Left lung (tissue), 4 donors: ENCODE measurements at regions not wholly inside any gene's neighbourhood (a gene's known extent, or its start where the extent isn't known, plus 50 kb on each side); places are given as distances from the start of the nearest gene placed in this dataset.

ENCODE experiments used
- ATAC-seq: fragments of 200-7000 bp; cut with Tn5 transposase; one replicate; pipeline ENCODE4 v1.9.1; 2020; ENCODE audit warnings: moderate library complexity
- DNase-seq, 4 donors: peaks; one replicate each; pipeline ENCODE4 v3.0.0-alpha.2; 2013 to 2020
- H3K27ac ChIP-seq, 2 donors: fragments of 200-600 bp; sonication (generic) in 1 of 2; one replicate each; pipeline versions ENCODE4 v1.5.0 to v1.8.0; 2020 to 2021
- H3K27me3 ChIP-seq, 2 donors: fragments of 200-600 bp; sonication (generic) in 1 of 2; one replicate each; pipeline versions ENCODE4 v1.5.0 to v1.8.0; 2020 to 2021
- H3K36me3 ChIP-seq, 2 donors: fragments of 200-600 bp; sonication (generic) in 1 of 2; one replicate each; pipeline versions ENCODE4 v1.5.0 to v1.8.0; 2020 to 2021
- H3K4me1 ChIP-seq, 2 donors: fragments of 200-600 bp; one replicate each; pipeline ENCODE4 v1.8.0; 2021
- H3K4me3 ChIP-seq, 2 donors: fragments of 200-600 bp; sonication (generic) in 1 of 2; one replicate each; pipeline versions ENCODE4 v1.5.0 to v1.8.0; 2020 to 2021; ENCODE audit warnings: mild to moderate bottlenecking in 1 of 2
- H3K9me3 ChIP-seq, 2 donors: fragments of 200-600 bp; sonication (generic) in 1 of 2; one replicate each; pipeline versions ENCODE4 v1.5.0 to v1.8.0; 2020 to 2021
- intact Hi-C, 2 donors: fragments of 100-400 bp; cut with DNase I; formaldehyde crosslinking; loops; one replicate each; pipeline versions ENCODE4 v1.11.2 to v1.14.2; 2022
- TF ChIP-seq, protein P1 (sequence below), 2 donors: fragments of 200-600 bp; sonication (generic) in 1 of 2; IDR thresholded peaks; one replicate each; pipeline versions ENCODE4 v1.5.0 to v1.8.0; 2021; ENCODE audit warnings: antibody characterized with exemption in 2 of 2
- donor health status: DM: no; HTN: yes; CAD: no.
- donor health status: DM: no; HTN: no; CAD: no.

DNA sequence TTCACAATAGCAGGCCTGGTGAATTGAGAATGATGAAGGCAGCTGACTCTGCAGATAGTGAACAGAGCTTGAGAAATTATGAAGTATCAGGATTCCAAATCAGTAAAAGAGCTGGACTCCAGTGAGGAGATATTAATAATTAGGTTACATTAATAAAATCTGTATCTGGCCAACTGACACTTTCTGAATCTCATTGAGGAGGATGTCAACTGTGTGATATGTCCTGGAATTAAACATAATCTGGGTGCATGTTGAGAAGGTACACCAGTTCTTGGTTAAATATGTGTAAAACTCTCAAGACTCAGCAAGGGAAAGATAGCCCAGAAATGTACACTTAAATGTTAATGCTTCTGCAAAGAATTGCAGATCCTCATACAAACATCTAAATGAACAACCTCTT is 177.8 kb upstream of the SFRP2 start:
- no peak for ATAC-seq
- TF ChIP-seq, protein P1, sequence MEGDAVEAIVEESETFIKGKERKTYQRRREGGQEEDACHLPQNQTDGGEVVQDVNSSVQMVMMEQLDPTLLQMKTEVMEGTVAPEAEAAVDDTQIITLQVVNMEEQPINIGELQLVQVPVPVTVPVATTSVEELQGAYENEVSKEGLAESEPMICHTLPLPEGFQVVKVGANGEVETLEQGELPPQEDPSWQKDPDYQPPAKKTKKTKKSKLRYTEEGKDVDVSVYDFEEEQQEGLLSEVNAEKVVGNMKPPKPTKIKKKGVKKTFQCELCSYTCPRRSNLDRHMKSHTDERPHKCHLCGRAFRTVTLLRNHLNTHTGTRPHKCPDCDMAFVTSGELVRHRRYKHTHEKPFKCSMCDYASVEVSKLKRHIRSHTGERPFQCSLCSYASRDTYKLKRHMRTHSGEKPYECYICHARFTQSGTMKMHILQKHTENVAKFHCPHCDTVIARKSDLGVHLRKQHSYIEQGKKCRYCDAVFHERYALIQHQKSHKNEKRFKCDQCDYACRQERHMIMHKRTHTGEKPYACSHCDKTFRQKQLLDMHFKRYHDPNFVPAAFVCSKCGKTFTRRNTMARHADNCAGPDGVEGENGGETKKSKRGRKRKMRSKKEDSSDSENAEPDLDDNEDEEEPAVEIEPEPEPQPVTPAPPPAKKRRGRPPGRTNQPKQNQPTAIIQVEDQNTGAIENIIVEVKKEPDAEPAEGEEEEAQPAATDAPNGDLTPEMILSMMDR (IDR thresholded peaks at IDR 0.05): no peak
- intact Hi-C loops: no loop called here
- no peak overlapping the region for H3K4me3 ChIP-seq
- DNase-seq: no peak
- H3K9me3 ChIP-seq: no peaks in the 10 kb centered on the region
- H3K27me3 ChIP-seq: no peaks in the 10 kb centered on the region
- no peaks in the 10 kb centered on the region for H3K36me3 ChIP-seq
- H3K4me1 ChIP-seq: no peaks in the 10 kb centered on the region
- no peak overlapping the region for H3K27ac ChIP-seq

DNA sequence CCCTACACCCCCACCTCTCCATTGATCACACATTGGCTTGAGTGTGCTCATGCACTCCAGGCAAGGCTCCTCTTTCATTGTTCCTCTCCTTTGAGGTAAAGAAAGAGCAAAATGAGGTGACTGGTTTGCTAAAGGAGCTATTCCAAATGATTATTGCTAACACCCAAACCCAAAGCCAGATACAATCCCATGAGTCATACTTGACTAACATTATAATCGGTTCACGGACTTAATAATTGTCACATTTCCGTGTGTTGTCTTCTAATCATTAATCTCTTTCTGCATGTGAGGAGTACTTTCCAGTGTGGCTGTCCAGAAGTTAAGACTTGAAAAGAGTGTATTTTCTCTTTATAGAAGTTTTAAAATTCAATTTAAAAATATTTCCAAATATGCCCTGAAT is 174.3 kb upstream of the SFRP2 start:
- Histone ChIP-seq H3K36me3 (no peaks in the 10 kb centered on the region), H3K4me1 (no peaks in the 10 kb centered on the region), H3K9me3 (no peaks in the 10 kb centered on the region), H3K27me3 (no peaks in the 10 kb centered on the region), H3K4me3 (no peak overlapping the region), H3K27ac (no peak overlapping the region)
- TF ChIP-seq, protein P1 (IDR thresholded peaks at IDR 0.05): no peak
- DNase-seq: no peak
- intact Hi-C loops: no loop called here
- ATAC-seq: no peak

DNA sequence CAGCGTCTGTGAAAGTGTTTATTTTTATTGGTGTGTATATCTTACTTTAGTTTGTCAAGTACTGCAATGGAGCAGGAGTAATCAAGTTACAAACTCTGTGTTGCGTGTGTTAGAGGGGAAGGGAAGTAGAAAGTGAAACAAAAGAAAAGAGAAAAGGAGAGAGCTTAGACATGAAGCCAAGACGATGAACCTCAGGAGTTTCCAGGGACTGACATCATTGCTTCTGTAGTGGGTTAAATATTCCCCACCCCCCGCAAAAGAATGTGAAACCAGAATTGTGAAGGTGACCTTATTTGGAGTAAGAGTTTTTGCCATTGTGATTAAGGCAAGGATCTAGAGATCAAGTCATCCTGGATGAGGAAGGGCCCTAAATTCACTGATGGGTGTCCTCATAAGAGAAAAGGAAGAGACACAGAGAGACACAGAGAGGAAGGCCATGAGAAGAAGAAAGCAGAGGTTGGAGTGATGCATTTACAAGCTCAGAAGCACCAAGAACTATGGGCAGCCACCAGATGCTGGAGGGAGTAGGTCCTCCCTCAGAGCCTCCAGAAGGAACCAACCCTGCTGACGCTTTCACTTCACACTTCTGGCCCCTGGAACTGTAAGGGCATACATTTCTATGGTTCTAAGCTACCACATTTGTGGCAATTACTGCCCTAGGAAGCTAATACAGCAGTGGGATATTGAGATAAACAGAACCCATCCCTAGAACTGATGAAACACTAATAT is 173.6 kb upstream of the SFRP2 start:
- intact Hi-C loops: no loop called here
- no peak overlapping the region for H3K4me3 ChIP-seq
- no peaks in the 10 kb centered on the region for H3K36me3 ChIP-seq
- TF ChIP-seq, protein P1 (IDR thresholded peaks at IDR 0.05): no peak
- no peak overlapping the region for H3K27ac ChIP-seq
- H3K4me1 ChIP-seq: no peaks in the 10 kb centered on the region
- no peaks in the 10 kb centered on the region for H3K27me3 ChIP-seq
- ATAC-seq: no peak
- no peaks in the 10 kb centered on the region for H3K9me3 ChIP-seq
- no peak for DNase-seq

DNA sequence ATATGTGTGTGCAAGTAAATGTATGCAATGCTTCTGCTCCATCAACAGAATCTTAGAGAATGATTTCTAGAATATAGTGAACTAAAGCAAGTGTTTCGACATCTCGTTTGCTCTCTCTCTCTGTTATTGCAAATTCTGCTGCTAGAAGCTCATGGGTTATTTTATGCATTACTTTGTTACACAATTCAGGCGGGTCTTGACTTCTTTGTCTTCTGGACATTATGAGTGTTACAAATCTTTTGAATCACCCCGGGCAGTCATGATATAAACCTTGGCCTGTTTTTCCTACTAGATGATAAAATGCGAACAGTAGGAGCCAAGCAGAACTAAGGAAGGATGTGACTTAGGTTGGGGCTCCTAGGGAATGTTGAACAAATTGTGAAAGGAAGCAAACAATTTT is 166.4 kb upstream of the SFRP2 start:
- DNase-seq (no peak), ATAC-seq (no peak)
- no peaks in the 10 kb centered on the region for H3K27me3 ChIP-seq
- no peak overlapping the region for H3K4me3 ChIP-seq
- H3K27ac ChIP-seq: no peak overlapping the region
- intact Hi-C loops: no loop called here
- no peaks in the 10 kb centered on the region for H3K36me3 ChIP-seq
- no peaks in the 10 kb centered on the region for H3K9me3 ChIP-seq
- no peaks in the 10 kb centered on the region for H3K4me1 ChIP-seq
- TF ChIP-seq, protein P1 (IDR thresholded peaks at IDR 0.05): no peak

DNA sequence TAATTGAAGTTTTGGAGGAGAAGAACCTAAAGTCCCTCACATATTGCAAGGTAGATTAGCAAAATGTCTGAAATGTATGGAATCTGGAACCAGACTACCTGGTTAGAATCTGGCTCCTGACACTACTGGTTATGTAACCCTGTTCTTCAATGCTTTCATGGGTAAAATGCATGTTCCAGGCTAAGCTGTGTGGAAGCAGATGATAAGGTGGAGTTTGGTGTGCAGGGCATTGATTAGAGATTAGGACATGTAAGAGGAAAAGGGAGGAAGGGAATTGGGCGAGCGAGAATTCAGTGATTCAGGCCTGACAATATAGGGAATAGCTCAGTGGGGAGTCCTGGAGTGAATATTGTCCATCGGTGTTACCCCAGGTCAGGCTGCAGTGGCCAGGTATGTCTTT is 165.8 kb upstream of the SFRP2 start:
- TF ChIP-seq, protein P1 (IDR thresholded peaks at IDR 0.05): no peak
- Histone ChIP-seq H3K27ac (no peak overlapping the region), H3K27me3 (no peaks in the 10 kb centered on the region), H3K4me1 (no peaks in the 10 kb centered on the region), H3K9me3 (no peaks in the 10 kb centered on the region), H3K4me3 (no peak overlapping the region), H3K36me3 (no peaks in the 10 kb centered on the region)
- no peak for DNase-seq
- intact Hi-C loops: no loop called here
- no peak for ATAC-seq
